Common myeloid progenitor, CD34-positive (primary cell): ENCODE measurements at regions not wholly inside any gene's neighbourhood (a gene's known extent, or its start where the extent isn't known, plus 50 kb on each side); places are given as distances from the start of the nearest gene placed in this dataset.

Source experiments
- CTCF ChIA-PET: fragments of 350-600 bp; sonication (Branson Sonifier 250); formaldehyde crosslinking; loops from one replicate; lab custom pipeline; 2021; ENCODE audit warnings: antibody characterized with exemption; lab: Charles Lee
- POLR2A ChIA-PET: fragments of 350-600 bp; sonication (Branson Sonifier 250); formaldehyde crosslinking; loops from one replicate; lab custom pipeline; 2021; ENCODE audit warnings: antibody characterized with exemption; lab: Charles Lee
- DNase-seq, 3 donors: peaks; one replicate each; pipeline versions ENCODE4 v3.0.0 to v3.0.0-alpha.2; 2013
- H3K27ac ChIP-seq, 2 experiments: 1 replicate in 1 of 2; 2 replicates in 1 of 2; pipeline ENCODE4 v1.7.0; 2013; ENCODE audit warnings: inconsistent platforms in 2 of 2, low read length in 2 of 2, mild to moderate bottlenecking in 2 of 2, low read depth in 1 of 2, moderate library complexity in 1 of 2; ENCODE audit not compliant: severe bottlenecking in 2 of 2, insufficient read depth in 1 of 2, poor library complexity in 1 of 2
- H3K27me3 ChIP-seq, 5 experiments: replicated peaks in 2 of 5; 1 replicate in 3 of 5; 2 replicates in 2 of 5; pipeline versions ENCODE4 v1.6.1 to v1.7.0; 2013; ENCODE audit warnings: low read length in 4 of 5, mild to moderate bottlenecking in 2 of 5, moderate library complexity in 2 of 5, inconsistent platforms in 1 of 5; ENCODE audit not compliant: insufficient read depth in 5 of 5, control insufficient read depth in 4 of 5
- H3K36me3 ChIP-seq, 4 experiments: 1 replicate in 2 of 4; 2 replicates in 2 of 4; pipeline versions ENCODE4 v1.6.1 to v1.7.0; 2013; ENCODE audit warnings: low read length in 3 of 4, control low read depth in 1 of 4, mild to moderate bottlenecking in 1 of 4; ENCODE audit not compliant: control insufficient read depth in 4 of 4, insufficient read depth in 4 of 4
- H3K4me1 ChIP-seq, 4 experiments: 1 replicate in 3 of 4; 2 replicates in 1 of 4; pipeline versions ENCODE4 v1.6.1 to v1.7.1; 2013; ENCODE audit warnings: low read length in 3 of 4, mild to moderate bottlenecking in 3 of 4, control low read depth in 1 of 4, inconsistent platforms in 1 of 4, moderate library complexity in 1 of 4; ENCODE audit not compliant: control insufficient read depth in 4 of 4, insufficient read depth in 4 of 4; ENCODE audit errors: control extremely low read depth in 1 of 4
- H3K4me3 ChIP-seq, 7 experiments: 1 replicate in 4 of 7; 2 replicates in 3 of 7; pipeline versions ENCODE4 v1.5.1 to v1.7.0; 2013; ENCODE audit warnings: mild to moderate bottlenecking in 7 of 7, low read length in 6 of 7, moderate library complexity in 6 of 7, inconsistent platforms in 2 of 7, low read depth in 2 of 7, control low read depth in 1 of 7; ENCODE audit not compliant: insufficient read depth in 4 of 7, control insufficient read depth in 1 of 7; ENCODE audit errors: extremely low read depth in 1 of 7
- H3K9me3 ChIP-seq, 5 experiments: 1 replicate in 4 of 5; 2 replicates in 1 of 5; pipeline versions ENCODE4 v1.6.1 to v1.7.1; 2013; ENCODE audit warnings: low read length in 4 of 5, mild to moderate bottlenecking in 2 of 5, inconsistent platforms in 1 of 5, low read depth in 1 of 5, moderate library complexity in 1 of 5; ENCODE audit not compliant: control insufficient read depth in 4 of 5, insufficient read depth in 2 of 5; ENCODE audit errors: control extremely low read depth in 1 of 5
- WGBS: methylation state at CpG from one replicate; pipeline ENCODE4 v1.1.5; 2013; ENCODE audit not compliant: insufficient coverage; 5-methylcytosine and 5-hydroxymethylcytosine counted together

DNA sequence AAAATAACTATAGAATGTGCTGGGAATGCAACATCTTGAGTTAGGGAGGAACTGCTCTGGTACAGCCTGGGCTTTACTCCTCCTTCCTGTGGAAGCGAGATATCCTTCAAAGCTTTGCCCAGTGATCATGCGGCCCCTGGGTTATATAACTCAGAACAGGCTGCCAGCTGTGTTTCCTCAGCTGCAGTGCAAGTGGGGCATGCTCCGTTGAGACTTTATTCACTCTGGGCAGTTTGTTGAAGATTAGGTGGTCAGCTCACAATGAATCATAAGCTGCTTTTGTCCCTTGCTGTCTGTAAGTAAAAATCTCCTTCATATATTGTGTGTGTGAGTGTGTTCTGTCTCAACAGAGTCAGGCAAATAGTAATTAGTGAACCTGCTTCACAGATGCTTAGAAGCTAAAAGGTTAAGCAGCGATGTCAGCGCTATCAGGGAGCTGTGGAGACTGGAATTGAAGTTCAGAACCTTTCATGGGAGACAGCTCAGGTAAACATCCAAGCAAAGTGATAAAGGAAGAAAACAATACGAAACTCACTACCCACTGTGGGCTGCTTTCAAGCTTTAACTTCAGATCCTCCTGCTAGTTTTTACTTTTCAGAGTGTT is 688.4 kb downstream of the HTR1B start:
- Histone ChIP-seq H3K27me3 (no peaks in the 10 kb centered on the region), H3K9me3 (no peaks in the 10 kb centered on the region), H3K27ac (no peak overlapping the region), H3K4me1 (no peaks in the 10 kb centered on the region), H3K36me3 (no peaks in the 10 kb centered on the region), H3K4me3 (no peak overlapping the region)
- CTCF ChIA-PET = no interaction called here
- 80% methylated on average over 5 of the region's 6 CpGs for WGBS
- POLR2A ChIA-PET = no interaction called here
- no peak for DNase-seq

DNA sequence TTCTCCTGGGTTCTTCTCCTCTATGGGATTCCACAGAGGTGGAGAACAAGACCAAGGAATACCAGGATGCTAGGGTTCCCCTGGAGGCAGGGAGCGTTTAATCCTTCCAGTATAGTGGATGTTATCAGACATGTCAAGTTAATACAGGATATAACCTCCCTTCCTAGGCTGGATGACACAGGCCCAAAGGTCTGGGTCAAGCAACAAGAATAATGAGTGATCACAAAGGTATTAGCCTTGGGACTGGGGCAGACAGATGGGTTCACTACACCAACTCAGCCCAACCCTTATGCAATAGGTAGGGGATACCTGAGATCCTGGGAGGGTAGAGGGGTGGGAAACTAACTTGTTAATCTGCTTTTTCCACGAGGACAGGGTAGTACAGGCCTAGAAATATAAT is 690.3 kb downstream of the HTR1B start:
- no peak overlapping the region for H3K27ac ChIP-seq
- CTCF ChIA-PET = no interaction called here
- POLR2A ChIA-PET = no interaction called here
- H3K4me1 ChIP-seq = no peaks in the 10 kb centered on the region
- no peaks in the 10 kb centered on the region for H3K9me3 ChIP-seq
- H3K27me3 ChIP-seq = no peaks in the 10 kb centered on the region
- DNase-seq = no peak
- H3K36me3 ChIP-seq = no peaks in the 10 kb centered on the region
- no peak overlapping the region for H3K4me3 ChIP-seq
- 89% methylated on average over 1 of the region's 2 CpGs for WGBS

DNA sequence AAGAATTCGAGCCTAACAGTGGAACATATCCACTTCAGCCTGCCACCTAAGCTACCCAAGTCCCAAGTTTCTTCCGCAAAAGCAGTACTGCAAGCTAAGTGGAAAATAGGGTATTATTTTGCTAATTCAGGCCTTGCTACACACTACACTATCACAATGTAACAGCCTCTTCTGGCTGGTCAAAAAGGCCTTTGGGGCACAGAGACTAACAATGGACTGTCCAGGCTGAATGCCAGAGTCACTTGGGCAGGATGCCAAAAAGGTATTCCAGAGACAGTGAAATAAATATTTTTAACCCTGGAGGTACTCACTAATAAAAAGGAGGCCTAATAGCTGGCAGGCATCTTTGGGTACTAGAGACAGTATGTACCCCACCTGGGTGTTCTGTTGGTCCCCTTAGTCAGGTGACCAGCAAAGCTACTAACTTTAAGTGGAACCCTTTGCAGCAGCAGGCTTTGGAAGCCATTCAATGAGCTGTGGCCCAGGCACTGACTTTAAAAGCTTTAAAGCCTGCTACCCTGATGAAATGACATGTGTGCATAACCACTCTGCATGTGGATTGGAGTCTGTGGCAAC is 692.1 kb downstream of the HTR1B start:
- WGBS = no CpG with 5 or more reads among the region's 2 CpGs

DNA sequence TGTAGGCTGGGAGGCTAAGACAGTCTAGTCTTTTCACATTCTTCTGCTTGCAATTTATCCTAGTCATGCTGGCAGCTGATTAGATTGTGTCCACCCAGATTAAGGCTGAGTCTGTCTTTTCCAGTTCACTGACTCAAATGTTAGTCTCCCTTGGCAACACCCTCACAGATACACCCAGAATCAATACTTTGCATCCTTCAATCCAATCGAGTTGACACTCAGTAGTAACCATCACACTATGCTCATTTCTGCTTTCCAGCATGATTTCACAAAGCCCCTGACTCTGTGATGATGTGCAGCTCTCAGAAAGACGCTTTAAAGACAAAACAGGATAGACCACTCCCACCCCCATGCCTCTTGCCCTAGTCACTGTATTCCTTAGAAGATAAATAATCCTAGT is 693.0 kb downstream of the HTR1B start:
- POLR2A ChIA-PET = no interaction called here
- Histone ChIP-seq H3K4me3 (no peak overlapping the region), H3K27ac (no peak overlapping the region), H3K9me3 (no peaks in the 10 kb centered on the region), H3K4me1 (no peaks in the 10 kb centered on the region), H3K36me3 (no peaks in the 10 kb centered on the region), H3K27me3 (no peaks in the 10 kb centered on the region)
- CTCF ChIA-PET = no interaction called here
- DNase-seq = no peak
- WGBS = 86% methylated on average over 1 of the region's 2 CpGs

More for the DNA sequence above, 692.1 kb downstream of the HTR1B start:
- Histone ChIP-seq H3K4me1 (no peaks in the 10 kb centered on the region), H3K36me3 (no peaks in the 10 kb centered on the region), H3K9me3 (no peaks in the 10 kb centered on the region), H3K27me3 (no peaks in the 10 kb centered on the region), H3K27ac (no peak overlapping the region), H3K4me3 (no peak overlapping the region)
- ChIA-PET CTCF (no interaction called here), POLR2A (no interaction called here)
- DNase-seq = no peak

DNA sequence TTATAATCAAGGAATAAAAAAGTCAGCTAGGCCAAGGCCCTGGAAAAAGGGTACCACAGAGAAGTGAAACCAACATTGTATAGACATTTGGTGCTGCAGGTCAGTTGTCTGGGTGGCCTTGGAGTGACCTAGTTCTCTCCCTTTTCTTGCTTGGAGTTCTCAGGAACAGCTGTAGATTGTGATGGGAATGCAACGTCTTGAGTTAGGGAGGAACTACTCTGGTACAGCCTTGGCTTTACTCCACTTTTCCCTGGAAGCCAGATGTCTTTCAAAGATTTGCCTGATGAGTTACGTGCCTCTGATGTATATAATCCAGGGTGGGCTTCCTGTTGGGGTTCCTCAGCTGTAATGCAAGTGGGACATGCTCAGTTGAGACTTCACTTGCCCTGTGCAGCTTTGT is 694.7 kb downstream of the HTR1B start:
- H3K4me1 ChIP-seq = no peaks in the 10 kb centered on the region
- 43% methylated on average over 1 of the region's 2 CpGs for WGBS
- ChIA-PET POLR2A (no interaction called here), CTCF (no interaction called here)
- H3K27me3 ChIP-seq = no peaks in the 10 kb centered on the region
- H3K4me3 ChIP-seq = no peak overlapping the region
- no peak for DNase-seq
- no peak overlapping the region for H3K27ac ChIP-seq
- H3K9me3 ChIP-seq = no peaks in the 10 kb centered on the region
- no peaks in the 10 kb centered on the region for H3K36me3 ChIP-seq

DNA sequence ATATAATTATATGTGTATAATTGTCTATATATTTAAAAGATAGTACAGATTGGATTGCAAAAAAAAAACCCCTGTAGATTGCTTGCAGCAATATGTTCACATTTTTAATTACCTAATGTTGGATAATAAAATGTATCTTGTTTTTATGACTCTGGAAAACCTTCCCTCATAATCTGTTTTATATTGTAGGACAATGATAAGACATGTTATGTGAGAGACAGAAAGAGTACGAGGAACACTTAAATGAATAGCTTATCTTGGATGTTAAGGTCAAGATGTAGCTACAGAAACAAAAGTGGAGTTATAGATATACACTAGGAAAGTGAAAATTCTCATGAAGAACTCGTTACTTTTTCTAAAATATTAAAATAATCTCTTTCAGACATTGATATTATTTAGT is 691.6 kb upstream of the IMPG1 start:
- Histone ChIP-seq H3K36me3 (no peaks in the 10 kb centered on the region), H3K4me1 (no peaks in the 10 kb centered on the region), H3K27ac (no peak overlapping the region), H3K4me3 (no peak overlapping the region), H3K27me3 (no peaks in the 10 kb centered on the region), H3K9me3 (no peaks in the 10 kb centered on the region)
- WGBS = no CpG with 5 or more reads among the region's 2 CpGs
- no peak for DNase-seq
- CTCF ChIA-PET = no interaction called here
- POLR2A ChIA-PET = no interaction called here

DNA sequence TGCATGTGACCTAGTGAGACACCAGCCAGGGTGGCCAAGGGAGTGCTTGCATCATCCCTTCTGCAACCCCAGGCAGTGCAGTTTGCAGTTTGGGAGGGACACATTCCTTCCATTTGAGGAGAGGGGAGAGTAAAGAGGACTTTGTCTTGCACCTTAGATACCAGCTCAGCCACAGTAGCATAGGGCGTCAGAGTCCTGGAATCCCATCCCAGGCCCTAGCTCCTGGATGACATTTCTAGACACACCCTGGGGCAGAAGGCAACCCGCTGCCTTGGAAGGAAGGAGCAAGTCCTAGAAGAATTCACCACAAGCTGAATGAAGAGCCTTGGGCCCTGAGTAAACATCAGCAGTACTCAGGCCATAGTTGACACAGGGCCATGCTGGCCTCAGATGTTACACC is 680.4 kb upstream of the IMPG1 start:
- DNase-seq = no peak
- H3K4me1 ChIP-seq = no peaks in the 10 kb centered on the region
- H3K9me3 ChIP-seq = peaks cover 0 to 8% (median 0%) of the 10 kb centered on the region in 5 experiments
- ChIA-PET POLR2A (no interaction called here), CTCF (no interaction called here)
- no peak overlapping the region for H3K4me3 ChIP-seq
- 100% methylated on average over 2 of the region's 2 CpGs for WGBS
- H3K27ac ChIP-seq = no peak overlapping the region
- no peaks in the 10 kb centered on the region for H3K36me3 ChIP-seq
- H3K27me3 ChIP-seq = no peaks in the 10 kb centered on the region
